Kidney (tissue), 13 donors: ENCODE measurements at regions not wholly inside any gene's neighbourhood (a gene's known extent, or its start where the extent isn't known, plus 50 kb on each side); places are given as distances from the start of the nearest gene placed in this dataset.

ENCODE experiments used
- DNase-seq, 5 donors: peaks; one replicate each; pipeline ENCODE4 v3.0.0-alpha.2; 2013 to 2020
- FAIRE-seq: peaks from 2 replicates; lab custom pipeline; 2012; peaks lifted over from hg19 to GRCh38; lab: Jason Lieb, UNC
- H3K27ac ChIP-seq, 2 donors: one replicate each; pipeline ENCODE4 v1.7.0; 2013; ENCODE audit warnings: low read depth in 2 of 2, low read length in 2 of 2, inconsistent platforms in 1 of 2
- H3K27me3 ChIP-seq: one replicate; pipeline ENCODE4 v1.7.1; 2013; ENCODE audit warnings: low read length, inconsistent platforms; ENCODE audit not compliant: control insufficient read depth, insufficient read depth
- H3K36me3 ChIP-seq, 3 donors: one replicate each; pipeline versions ENCODE4 v1.7.0 to v1.7.1; 2013; ENCODE audit warnings: low read length in 3 of 3, control low read depth in 1 of 3, inconsistent platforms in 1 of 3; ENCODE audit not compliant: insufficient read depth in 3 of 3, control insufficient read depth in 2 of 3
- H3K4me1 ChIP-seq, 3 donors: one replicate each; pipeline versions ENCODE4 v1.7.0 to v1.7.1; 2013; ENCODE audit warnings: low read length in 3 of 3, inconsistent platforms in 1 of 3, low read depth in 1 of 3; ENCODE audit not compliant: control insufficient read depth in 2 of 3, insufficient read depth in 2 of 3
- H3K4me3 ChIP-seq, 3 donors: one replicate each; pipeline versions ENCODE4 v1.7.0 to v1.8.1; 2013; ENCODE audit warnings: low read length in 3 of 3, control low read depth in 1 of 3, inconsistent platforms in 1 of 3
- H3K9ac ChIP-seq, 3 donors: one replicate each; pipeline versions ENCODE4 v1.7.0 to v1.7.1; 2013; ENCODE audit warnings: low read length in 3 of 3, control low read depth in 1 of 3, inconsistent platforms in 1 of 3
- H3K9me3 ChIP-seq, 3 donors: one replicate each; pipeline versions ENCODE4 v1.7.0 to v1.7.1; 2013; ENCODE audit warnings: low read length in 3 of 3, control low read depth in 1 of 3, inconsistent platforms in 1 of 3; ENCODE audit not compliant: control insufficient read depth in 2 of 3, insufficient read depth in 1 of 3
- CTCF ChIP-seq: IDR thresholded peaks from 3 replicates; pipeline ENCODE4 v1.5.1; 2012; ENCODE audit warnings: mild to moderate bottlenecking, moderate library complexity, borderline replicate concordance; ENCODE audit not compliant: insufficient read depth; ENCODE audit errors: extremely low read depth
- intact Hi-C: fragments of 100-400 bp; cut with DNase I; formaldehyde crosslinking; loops from one replicate; pipeline ENCODE4 v1.11.1; 2022
- donor health status: control.
- donor health status: control.
- donor health status: control.
- donor health status: control.
- donor health status: control.
- donor health status: DM: yes; HTN: yes; CAD: no.
- donor health status: Normal renal cell carcinoma (clear cell type).

- H3K27me3 ChIP-seq: no peaks in the 10 kb centered on the region
- FAIRE-seq: no peak
- no peak overlapping the region for H3K4me3 ChIP-seq
- intact Hi-C loops: no loop called here
- no peak for DNase-seq
- H3K9ac ChIP-seq: no peak overlapping the region
- no peaks in the 10 kb centered on the region for H3K36me3 ChIP-seq
- H3K4me1 ChIP-seq: no peaks in the 10 kb centered on the region
- H3K9me3 ChIP-seq: no peaks in the 10 kb centered on the region
- no peak for TF ChIP-seq CTCF
- no peak overlapping the region for H3K27ac ChIP-seq
Observed at GRCh38 chr2:52879561-52879960, 888.0 kb upstream of the CHAC2 start.

- H3K9ac ChIP-seq: no peak overlapping the region
- H3K9me3 ChIP-seq: no peaks in the 10 kb centered on the region
- no peaks in the 10 kb centered on the region for H3K36me3 ChIP-seq
- H3K27me3 ChIP-seq: no peaks in the 10 kb centered on the region
- intact Hi-C loops: no loop called here
- no peak for TF ChIP-seq CTCF
- no peak overlapping the region for H3K27ac ChIP-seq
- DNase-seq (no peak), FAIRE-seq (no peak)
- H3K4me3 ChIP-seq: no peak overlapping the region
- H3K4me1 ChIP-seq: no peaks in the 10 kb centered on the region
Observed at GRCh38 chr2:52877703-52878102, 889.9 kb upstream of the CHAC2 start.

GRCh38 chr2:52874466-52875106 is 893.0 kb upstream of the CHAC2 start:
- no peak overlapping the region for H3K4me3 ChIP-seq
- H3K36me3 ChIP-seq: no peaks in the 10 kb centered on the region
- H3K9me3 ChIP-seq: no peaks in the 10 kb centered on the region
- no peak overlapping the region for H3K27ac ChIP-seq
- no peak for TF ChIP-seq CTCF
- H3K27me3 ChIP-seq: no peaks in the 10 kb centered on the region
- no peaks in the 10 kb centered on the region for H3K4me1 ChIP-seq
- intact Hi-C loops: no loop called here
- H3K9ac ChIP-seq: no peak overlapping the region
- no peak for FAIRE-seq
- no peak for DNase-seq

- no peaks in the 10 kb centered on the region for H3K36me3 ChIP-seq
- H3K4me1 ChIP-seq: no peaks in the 10 kb centered on the region
- intact Hi-C loops: no loop called here
- no peak overlapping the region for H3K9ac ChIP-seq
- no peak overlapping the region for H3K27ac ChIP-seq
- no peak overlapping the region for H3K4me3 ChIP-seq
- DNase-seq (no peak), FAIRE-seq (no peak)
- no peaks in the 10 kb centered on the region for H3K9me3 ChIP-seq
- H3K27me3 ChIP-seq: no peaks in the 10 kb centered on the region
- no peak for TF ChIP-seq CTCF
Observed at GRCh38 chr2:52862801-52863200, 904.8 kb upstream of the CHAC2 start.
